IMR-90 (cell line): ENCODE measurements at regions not wholly inside any gene's neighbourhood (a gene's known extent, or its start where the extent isn't known, plus 50 kb on each side); places are given as distances from the start of the nearest gene placed in this dataset.
"Not testable (repeated sequence)": the region's sequence is repeated elsewhere in the genome, so short reads cannot be mapped to it uniquely, and the experiment has no call there.

Source experiments
- BHLHE40 ChIP-seq: fragments of 150-350 bp; IDR thresholded peaks from 2 replicates; pipeline ENCODE4 v1.6.1; 2016; ENCODE audit warnings: mild to moderate bottlenecking, low read depth, low read length
- CHD1 ChIP-seq: IDR thresholded peaks from 2 replicates; pipeline ENCODE4 v1.6.1; 2012; ENCODE audit warnings: low read depth, low read length, improper control_type of control experiment
- MAFK ChIP-seq: IDR thresholded peaks from 2 replicates; pipeline ENCODE4 v1.6.1; 2012; ENCODE audit warnings: low read depth, low read length, improper control_type of control experiment
- MXI1 ChIP-seq: IDR thresholded peaks from 2 replicates; pipeline ENCODE4 v1.6.1; 2012; ENCODE audit warnings: low read depth, mild to moderate bottlenecking, low read length, moderate library complexity, borderline replicate concordance
- POLR2A ChIP-seq: IDR thresholded peaks from 2 replicates; pipeline ENCODE4 v1.6.1; 2012; ENCODE audit warnings: mild to moderate bottlenecking, low read depth, low read length
- RAD21 ChIP-seq: IDR thresholded peaks from 2 replicates; pipeline ENCODE4 v1.6.1; 2012; ENCODE audit warnings: low read length, improper control_type of control experiment
- RCOR1 ChIP-seq: IDR thresholded peaks from 2 replicates; pipeline ENCODE4 v1.6.1; 2012; ENCODE audit warnings: mild to moderate bottlenecking, low read length, improper control_type of control experiment; ENCODE audit not compliant: insufficient replicate concordance
- RFX5 ChIP-seq: IDR thresholded peaks from 2 replicates; pipeline ENCODE4 v1.8.0; 2012; ENCODE audit warnings: low read depth, mild to moderate bottlenecking, low read length, moderate library complexity
- TF ChIP-seq, protein P1 (sequence below): conservative IDR thresholded peaks from 2 replicates; pipeline ENCODE4 v1.5.1; 2012; ENCODE audit warnings: mild to moderate bottlenecking, low read depth, low read length, improper control_type of control experiment

DNA sequence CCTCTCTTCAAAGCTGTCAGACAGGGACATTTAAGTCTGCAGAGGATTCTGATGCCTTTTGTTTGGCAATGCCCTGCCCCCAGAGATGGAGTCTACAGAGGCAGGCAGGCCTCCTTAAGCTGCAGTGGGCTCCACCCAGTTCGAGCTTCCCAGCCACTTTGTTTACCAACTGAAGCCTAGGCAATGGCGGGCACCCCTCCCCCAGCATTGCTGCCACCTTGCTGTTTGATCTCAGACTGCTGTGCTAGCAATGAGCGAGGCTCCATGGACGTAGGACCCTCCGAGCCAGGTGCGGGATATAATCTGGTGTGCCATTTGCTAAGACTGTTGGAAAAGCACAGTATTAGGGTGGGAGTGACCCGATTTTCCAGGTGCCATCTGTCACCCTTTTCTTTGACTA, 207.7 kb downstream of the OTOP1 start:
- TF ChIP-seq, protein P1, sequence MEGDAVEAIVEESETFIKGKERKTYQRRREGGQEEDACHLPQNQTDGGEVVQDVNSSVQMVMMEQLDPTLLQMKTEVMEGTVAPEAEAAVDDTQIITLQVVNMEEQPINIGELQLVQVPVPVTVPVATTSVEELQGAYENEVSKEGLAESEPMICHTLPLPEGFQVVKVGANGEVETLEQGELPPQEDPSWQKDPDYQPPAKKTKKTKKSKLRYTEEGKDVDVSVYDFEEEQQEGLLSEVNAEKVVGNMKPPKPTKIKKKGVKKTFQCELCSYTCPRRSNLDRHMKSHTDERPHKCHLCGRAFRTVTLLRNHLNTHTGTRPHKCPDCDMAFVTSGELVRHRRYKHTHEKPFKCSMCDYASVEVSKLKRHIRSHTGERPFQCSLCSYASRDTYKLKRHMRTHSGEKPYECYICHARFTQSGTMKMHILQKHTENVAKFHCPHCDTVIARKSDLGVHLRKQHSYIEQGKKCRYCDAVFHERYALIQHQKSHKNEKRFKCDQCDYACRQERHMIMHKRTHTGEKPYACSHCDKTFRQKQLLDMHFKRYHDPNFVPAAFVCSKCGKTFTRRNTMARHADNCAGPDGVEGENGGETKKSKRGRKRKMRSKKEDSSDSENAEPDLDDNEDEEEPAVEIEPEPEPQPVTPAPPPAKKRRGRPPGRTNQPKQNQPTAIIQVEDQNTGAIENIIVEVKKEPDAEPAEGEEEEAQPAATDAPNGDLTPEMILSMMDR: not testable (repeated sequence)
- not testable (repeated sequence) for TF ChIP-seq POLR2A, CHD1, RFX5, MAFK, BHLHE40, RAD21, MXI1, RCOR1
